ENCODE measurements at regions not wholly inside any gene's neighbourhood (a gene's known extent, or its start where the extent isn't known, plus 50 kb on each side); places are given as distances from the start of the nearest gene placed in this dataset.

GRCh38 chr6:67300430-67301040 is 1334.5 kb upstream of the ADGRB3 start:
- Mint-ChIP-seq H3K27ac (no peak overlapping the region), H3K27me3 (no peaks in the 10 kb centered on the region), H3K4me3 (no peak overlapping the region), H3K9me3 (peaks cover 40% of the 10 kb centered on the region), H3K36me3 (ENCODE audit: low read depth) (no peaks in the 10 kb centered on the region), H3K4me1 (ENCODE audit: low read depth) (no peaks in the 10 kb centered on the region)
- intact Hi-C loops (cut with micrococcal nuclease): no loop called here

- Mint-ChIP-seq H3K36me3 (ENCODE audit: low read depth) (no peaks in the 10 kb centered on the region), H3K4me1 (ENCODE audit: low read depth) (no peaks in the 10 kb centered on the region), H3K27ac (no peak overlapping the region), H3K9me3 (peaks cover 10% of the 10 kb centered on the region), H3K27me3 (no peaks in the 10 kb centered on the region), H3K4me3 (no peak overlapping the region)
- intact Hi-C loops (cut with micrococcal nuclease): no loop called here
Measured at GRCh38 chr6:67292169-67292568, 1342.9 kb upstream of the ADGRB3 start.

GRCh38 chr6:67287566-67287965 is 1347.5 kb upstream of the ADGRB3 start:
- H3K27ac Mint-ChIP-seq: no peak overlapping the region
- intact Hi-C loops (cut with micrococcal nuclease): no loop called here

GRCh38 chr6:67285770-67286495 is 1349.1 kb upstream of the ADGRB3 start:
- Mint-ChIP-seq H3K27ac (no peak overlapping the region), H3K4me1 (ENCODE audit: low read depth) (no peaks in the 10 kb centered on the region), H3K9me3 (peaks cover 9% of the 10 kb centered on the region), H3K36me3 (ENCODE audit: low read depth) (no peaks in the 10 kb centered on the region), H3K4me3 (no peak overlapping the region), H3K27me3 (no peaks in the 10 kb centered on the region)
- intact Hi-C loops (cut with micrococcal nuclease): no loop called here

More at GRCh38 chr6:67287566-67287965, 1347.5 kb upstream of the ADGRB3 start:
- H3K36me3 Mint-ChIP-seq (ENCODE audit: low read depth): no peaks in the 10 kb centered on the region
- H3K27me3 Mint-ChIP-seq: no peaks in the 10 kb centered on the region
- H3K9me3 Mint-ChIP-seq: peaks cover 9% of the 10 kb centered on the region
- H3K4me1 Mint-ChIP-seq (ENCODE audit: low read depth): no peaks in the 10 kb centered on the region
- no peak overlapping the region for H3K4me3 Mint-ChIP-seq

- Mint-ChIP-seq H3K4me1 (ENCODE audit: low read depth) (no peaks in the 10 kb centered on the region), H3K4me3 (no peak overlapping the region), H3K27me3 (no peaks in the 10 kb centered on the region), H3K9me3 (no peaks in the 10 kb centered on the region), H3K27ac (no peak overlapping the region), H3K36me3 (ENCODE audit: low read depth) (no peaks in the 10 kb centered on the region)
- intact Hi-C loops (cut with micrococcal nuclease): no loop called here
Measured at GRCh38 chr6:67277312-67277711, 1357.8 kb upstream of the ADGRB3 start.

GRCh38 chr6:67265996-67266921 is 1368.8 kb upstream of the ADGRB3 start:
- no peaks in the 10 kb centered on the region for H3K36me3 Mint-ChIP-seq (ENCODE audit: low read depth)
- H3K27ac Mint-ChIP-seq: no peak overlapping the region
- intact Hi-C loops (cut with micrococcal nuclease): no loop called here
- H3K27me3 Mint-ChIP-seq: no peaks in the 10 kb centered on the region
- H3K4me3 Mint-ChIP-seq: no peak overlapping the region
- H3K4me1 Mint-ChIP-seq (ENCODE audit: low read depth): no peaks in the 10 kb centered on the region
- peaks cover 46% of the 10 kb centered on the region for H3K9me3 Mint-ChIP-seq

GRCh38 chr6:67252663-67253062 is 1382.4 kb upstream of the ADGRB3 start:
- Mint-ChIP-seq H3K4me1 (ENCODE audit: low read depth) (no peaks in the 10 kb centered on the region), H3K36me3 (ENCODE audit: low read depth) (no peaks in the 10 kb centered on the region), H3K27ac (no peak overlapping the region), H3K4me3 (no peak overlapping the region), H3K9me3 (peaks cover 26% of the 10 kb centered on the region), H3K27me3 (no peaks in the 10 kb centered on the region)
- intact Hi-C loops (cut with micrococcal nuclease): no loop called here

GRCh38 chr6:67248077-67248476 is 1387.0 kb upstream of the ADGRB3 start:
- H3K4me3 Mint-ChIP-seq: no peak overlapping the region
- no peaks in the 10 kb centered on the region for H3K27me3 Mint-ChIP-seq
- no peak overlapping the region for H3K27ac Mint-ChIP-seq
- H3K4me1 Mint-ChIP-seq (ENCODE audit: low read depth): no peaks in the 10 kb centered on the region
- intact Hi-C loops (cut with micrococcal nuclease): no loop called here
- peaks cover 19% of the 10 kb centered on the region for H3K9me3 Mint-ChIP-seq
- H3K36me3 Mint-ChIP-seq (ENCODE audit: low read depth): no peaks in the 10 kb centered on the region

- H3K4me1 Mint-ChIP-seq (ENCODE audit: low read depth): no peaks in the 10 kb centered on the region
Measured at GRCh38 chr6:67244037-67244436, 1391.0 kb upstream of the ADGRB3 start.

GRCh38 chr6:67237277-67237676 is 1397.8 kb upstream of the ADGRB3 start:
- Mint-ChIP-seq H3K36me3 (ENCODE audit: low read depth) (no peaks in the 10 kb centered on the region), H3K4me1 (ENCODE audit: low read depth) (no peaks in the 10 kb centered on the region), H3K9me3 (peaks cover 8% of the 10 kb centered on the region), H3K27me3 (no peaks in the 10 kb centered on the region), H3K27ac (no peak overlapping the region), H3K4me3 (no peak overlapping the region)
- intact Hi-C loops (cut with micrococcal nuclease): no loop called here

More at GRCh38 chr6:67244037-67244436, 1391.0 kb upstream of the ADGRB3 start:
- Mint-ChIP-seq H3K9me3 (peaks cover 13% of the 10 kb centered on the region), H3K27ac (no peak overlapping the region), H3K4me3 (no peak overlapping the region), H3K27me3 (no peaks in the 10 kb centered on the region), H3K36me3 (ENCODE audit: low read depth) (no peaks in the 10 kb centered on the region)
- intact Hi-C loops (cut with micrococcal nuclease): no loop called here

GRCh38 chr6:67231092-67231491 is 1404.0 kb upstream of the ADGRB3 start:
- Mint-ChIP-seq H3K9me3 (no peaks in the 10 kb centered on the region), H3K27me3 (no peaks in the 10 kb centered on the region), H3K4me1 (ENCODE audit: low read depth) (no peaks in the 10 kb centered on the region), H3K4me3 (no peak overlapping the region), H3K27ac (no peak overlapping the region), H3K36me3 (ENCODE audit: low read depth) (no peaks in the 10 kb centered on the region)
- intact Hi-C loops (cut with micrococcal nuclease): no loop called here

GRCh38 chr6:67224989-67225388 is 1410.1 kb upstream of the ADGRB3 start:
- H3K9me3 Mint-ChIP-seq: peaks cover 23% of the 10 kb centered on the region
- no peaks in the 10 kb centered on the region for H3K36me3 Mint-ChIP-seq (ENCODE audit: low read depth)
- intact Hi-C loops (cut with micrococcal nuclease): no loop called here
- H3K4me3 Mint-ChIP-seq: no peak overlapping the region
- H3K27me3 Mint-ChIP-seq: no peaks in the 10 kb centered on the region
- no peaks in the 10 kb centered on the region for H3K4me1 Mint-ChIP-seq (ENCODE audit: low read depth)
- no peak overlapping the region for H3K27ac Mint-ChIP-seq

- Mint-ChIP-seq H3K4me1 (ENCODE audit: low read depth) (no peaks in the 10 kb centered on the region), H3K4me3 (no peak overlapping the region)
Measured at GRCh38 chr6:67221226-67221625, 1413.9 kb upstream of the ADGRB3 start.

GRCh38 chr6:67219346-67219745 is 1415.7 kb upstream of the ADGRB3 start:
- H3K4me3 Mint-ChIP-seq: no peak overlapping the region
- H3K27me3 Mint-ChIP-seq: no peaks in the 10 kb centered on the region
- intact Hi-C loops (cut with micrococcal nuclease): no loop called here
- peaks cover 40% of the 10 kb centered on the region for H3K9me3 Mint-ChIP-seq
- H3K4me1 Mint-ChIP-seq (ENCODE audit: low read depth): no peaks in the 10 kb centered on the region
- no peaks in the 10 kb centered on the region for H3K36me3 Mint-ChIP-seq (ENCODE audit: low read depth)
- no peak overlapping the region for H3K27ac Mint-ChIP-seq

More at GRCh38 chr6:67221226-67221625, 1413.9 kb upstream of the ADGRB3 start:
- H3K9me3 Mint-ChIP-seq: peaks cover 40% of the 10 kb centered on the region
- H3K36me3 Mint-ChIP-seq (ENCODE audit: low read depth): no peaks in the 10 kb centered on the region
- no peaks in the 10 kb centered on the region for H3K27me3 Mint-ChIP-seq
- H3K27ac Mint-ChIP-seq: no peak overlapping the region
- intact Hi-C loops (cut with micrococcal nuclease): no loop called here
